Activated T-cell treated with anti-CD3 and anti-CD28 coated beads, Interleukin-2, amount 50 U/mL, for 72 hours (primary cell): ENCODE measurements at regions not wholly inside any gene's neighbourhood (a gene's known extent, or its start where the extent isn't known, plus 50 kb on each side); places are given as distances from the start of the nearest gene placed in this dataset.
"Not testable (repeated sequence)": the region's sequence is repeated elsewhere in the genome, so short reads cannot be mapped to it uniquely, and the experiment has no call there.

ENCODE experiments used
- ATAC-seq, 2 donors: fragments of 150-1000 bp; cut with Tn5 transposase; replicated peaks in 1 of 2; 2 replicates each; pipeline ENCODE4 v1.10.0; 2021; ENCODE audit warnings: moderate library complexity in 2 of 2, mild to moderate bottlenecking in 1 of 2
- DNase-seq, 2 donors: peaks; one replicate each; pipeline ENCODE4 v3.0.0; 2021 to 2022; ENCODE audit warnings: mixed read lengths in 1 of 2
- H3K27ac Mint-ChIP-seq: one replicate; pipeline ENCODE4 v1.8.0; 2022; ENCODE audit warnings: mild to moderate bottlenecking, moderate library complexity, mixed read lengths
- H3K27me3 Mint-ChIP-seq: one replicate; pipeline ENCODE4 v1.8.0; 2022; ENCODE audit warnings: low read depth, mixed read lengths
- H3K36me3 Mint-ChIP-seq, 2 donors: one replicate each; pipeline ENCODE4 v1.8.0; 2022; ENCODE audit warnings: mixed read lengths in 2 of 2, mild to moderate bottlenecking in 1 of 2; ENCODE audit not compliant: insufficient read depth in 2 of 2
- H3K4me1 Mint-ChIP-seq: one replicate; pipeline ENCODE4 v1.8.0; 2022; ENCODE audit warnings: low read depth, mixed read lengths
- H3K4me3 Mint-ChIP-seq, 2 donors: one replicate each; pipeline ENCODE4 v1.8.0; 2022; ENCODE audit warnings: mild to moderate bottlenecking in 2 of 2, mixed read lengths in 2 of 2, moderate library complexity in 2 of 2
- H3K9me3 Mint-ChIP-seq, 2 donors: one replicate each; pipeline ENCODE4 v1.8.0; 2022; ENCODE audit warnings: mixed read lengths in 2 of 2

- ATAC-seq (no peak), DNase-seq (no peak)
- H3K4me1 Mint-ChIP-seq = no peaks in the 10 kb centered on the region
- H3K9me3 Mint-ChIP-seq = peaks cover 2 to 8% of the 10 kb centered on the region in 2 donors
- H3K4me3 Mint-ChIP-seq = no peak overlapping the region
- H3K36me3 Mint-ChIP-seq = no peaks in the 10 kb centered on the region
- no peak overlapping the region for H3K27ac Mint-ChIP-seq
- H3K27me3 Mint-ChIP-seq = no peaks in the 10 kb centered on the region
Measured at GRCh38 chr21:21818898-21819297, 820.7 kb downstream of the NCAM2 start.

GRCh38 chr21:21828130-21828529, 829.9 kb downstream of the NCAM2 start:
- Mint-ChIP-seq H3K4me1 (no peaks in the 10 kb centered on the region), H3K27me3 (no peaks in the 10 kb centered on the region), H3K36me3 (no peaks in the 10 kb centered on the region), H3K9me3 (peaks cover 0 to 5% of the 10 kb centered on the region in 2 donors), H3K4me3 (no peak overlapping the region), H3K27ac (no peak overlapping the region)
- no peak for ATAC-seq
- DNase-seq = no peak

DNA sequence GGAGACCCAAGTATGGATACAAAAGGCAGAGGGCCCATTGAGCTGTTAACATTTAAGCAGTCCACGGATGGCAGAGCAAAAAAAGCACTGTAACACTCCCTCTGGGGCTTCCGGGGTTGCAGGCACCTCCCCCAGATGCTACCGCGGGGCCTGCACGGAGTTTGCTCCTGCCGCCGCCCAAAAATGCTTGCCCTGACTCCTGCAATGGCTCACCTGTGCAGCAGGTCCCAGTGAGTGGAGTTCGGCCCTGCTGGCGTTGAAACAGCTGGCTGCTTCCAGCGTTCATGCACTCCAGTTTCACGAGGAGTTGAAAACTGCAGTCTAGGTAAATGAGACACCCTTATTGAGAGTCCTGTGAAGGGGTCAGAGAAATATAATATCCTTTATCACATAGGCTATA, 832.8 kb downstream of the NCAM2 start:
- Mint-ChIP-seq H3K4me1 (no peaks in the 10 kb centered on the region), H3K4me3 (no peak overlapping the region), H3K36me3 (no peaks in the 10 kb centered on the region), H3K27me3 (no peaks in the 10 kb centered on the region), H3K9me3 (peaks cover 0 to 3% of the 10 kb centered on the region in 2 donors), H3K27ac (no peak overlapping the region)
- DNase-seq = no peak
- ATAC-seq = no peak

GRCh38 chr21:21845901-21846300, 847.7 kb downstream of the NCAM2 start:
- DNase-seq (no peak), ATAC-seq (no peak)
- Mint-ChIP-seq H3K36me3 (no peaks in the 10 kb centered on the region), H3K27ac (no peak overlapping the region), H3K4me1 (no peaks in the 10 kb centered on the region), H3K9me3 (peaks cover 2 to 4% of the 10 kb centered on the region in 2 donors), H3K4me3 (no peak overlapping the region), H3K27me3 (no peaks in the 10 kb centered on the region)

- H3K9me3 Mint-ChIP-seq = peaks cover 3% of the 10 kb centered on the region in 2 donors
- H3K36me3 Mint-ChIP-seq = no peaks in the 10 kb centered on the region
- ATAC-seq (no peak), DNase-seq (no peak)
- no peaks in the 10 kb centered on the region for H3K4me1 Mint-ChIP-seq
- H3K27ac Mint-ChIP-seq = no peak overlapping the region
- no peak overlapping the region for H3K4me3 Mint-ChIP-seq
- no peaks in the 10 kb centered on the region for H3K27me3 Mint-ChIP-seq
Measured at GRCh38 chr21:21851205-21851604, 853.0 kb downstream of the NCAM2 start.

DNA sequence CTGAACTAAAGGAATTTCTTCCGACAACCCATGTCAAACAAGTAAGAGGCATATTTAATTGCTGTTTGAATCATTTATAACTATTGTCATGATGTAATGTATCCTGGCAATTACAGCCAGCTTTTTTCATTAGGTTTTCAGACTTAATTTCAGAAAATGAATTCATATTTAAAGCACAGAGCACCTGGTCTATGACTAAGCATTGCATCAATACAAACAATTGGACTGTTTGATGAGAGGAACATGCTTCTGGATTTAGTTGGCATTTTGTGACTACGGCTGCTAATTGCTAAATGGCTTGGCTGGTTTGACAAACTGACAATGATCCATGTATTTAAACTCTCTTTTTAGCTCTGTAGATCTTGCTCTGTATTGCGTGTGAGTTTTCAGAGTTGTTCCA, 853.4 kb downstream of the NCAM2 start:
- DNase-seq (no peak), ATAC-seq (no peak)
- Mint-ChIP-seq H3K4me3 (no peak overlapping the region), H3K4me1 (no peaks in the 10 kb centered on the region), H3K27ac (no peak overlapping the region), H3K36me3 (no peaks in the 10 kb centered on the region), H3K9me3 (peaks cover 3% of the 10 kb centered on the region in 2 donors), H3K27me3 (no peaks in the 10 kb centered on the region)

DNA sequence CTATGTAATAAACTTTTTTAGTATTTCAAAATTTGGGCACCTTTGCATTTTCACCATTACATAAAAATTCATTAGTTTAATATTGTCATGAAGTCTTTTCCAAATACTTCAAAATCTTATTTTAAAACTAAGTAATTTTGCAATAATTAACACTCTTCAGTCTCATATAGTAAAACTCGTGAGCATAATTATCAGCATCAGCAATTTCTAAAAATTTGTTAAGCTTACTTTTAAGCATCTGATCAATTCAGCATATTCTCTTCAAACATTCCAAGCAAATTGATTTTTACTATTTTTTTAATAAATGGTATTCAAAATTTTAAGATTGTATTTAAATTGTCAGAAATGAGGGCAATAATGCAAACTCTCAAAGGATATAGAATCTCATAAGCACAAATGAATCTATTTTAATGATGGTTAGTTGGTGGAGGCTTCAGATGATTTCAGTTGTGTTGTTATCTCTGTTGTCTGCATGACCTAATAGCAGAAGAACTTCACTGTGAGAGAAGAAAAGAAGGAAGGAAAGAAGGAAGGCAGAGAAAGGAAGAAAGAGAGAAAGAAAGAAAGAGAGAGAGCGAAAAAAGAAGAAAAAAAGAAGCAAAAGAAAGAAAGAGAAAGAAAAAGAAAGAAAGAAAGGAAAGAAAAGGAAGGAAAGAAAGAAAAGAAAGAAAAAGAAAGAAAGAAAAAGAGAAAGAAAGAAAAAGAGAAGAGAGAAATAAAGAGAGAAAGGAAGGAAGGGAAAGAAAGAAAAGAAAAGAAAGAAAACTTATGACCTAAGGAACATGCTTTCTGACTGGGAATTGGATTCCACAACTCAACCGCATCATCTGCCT, 860.5 kb downstream of the NCAM2 start:
- H3K4me3 Mint-ChIP-seq = no peak overlapping the region
- DNase-seq (no peak), ATAC-seq (no peak)
- no peaks in the 10 kb centered on the region for H3K4me1 Mint-ChIP-seq
- H3K27ac Mint-ChIP-seq = no peak overlapping the region
- no peaks in the 10 kb centered on the region for H3K27me3 Mint-ChIP-seq
- H3K9me3 Mint-ChIP-seq = peaks cover 2 to 9% of the 10 kb centered on the region in 2 donors
- no peaks in the 10 kb centered on the region for H3K36me3 Mint-ChIP-seq

- no peak for DNase-seq
- Mint-ChIP-seq H3K36me3 (no peaks in the 10 kb centered on the region), H3K4me3 (no peak overlapping the region), H3K9me3 (peaks cover 2 to 7% of the 10 kb centered on the region in 2 donors), H3K4me1 (no peaks in the 10 kb centered on the region), H3K27ac (no peak overlapping the region), H3K27me3 (no peaks in the 10 kb centered on the region)
- no peak for ATAC-seq
Measured at GRCh38 chr21:21860888-21861287, 862.7 kb downstream of the NCAM2 start.

GRCh38 chr21:21864321-21864840, 866.2 kb downstream of the NCAM2 start:
- Mint-ChIP-seq H3K36me3 (no peaks in the 10 kb centered on the region), H3K4me1 (no peaks in the 10 kb centered on the region), H3K27me3 (no peaks in the 10 kb centered on the region), H3K4me3 (no peak overlapping the region), H3K27ac (no peak overlapping the region), H3K9me3 (peaks cover 3 to 8% of the 10 kb centered on the region in 2 donors)
- ATAC-seq (no peak), DNase-seq (no peak)

DNA sequence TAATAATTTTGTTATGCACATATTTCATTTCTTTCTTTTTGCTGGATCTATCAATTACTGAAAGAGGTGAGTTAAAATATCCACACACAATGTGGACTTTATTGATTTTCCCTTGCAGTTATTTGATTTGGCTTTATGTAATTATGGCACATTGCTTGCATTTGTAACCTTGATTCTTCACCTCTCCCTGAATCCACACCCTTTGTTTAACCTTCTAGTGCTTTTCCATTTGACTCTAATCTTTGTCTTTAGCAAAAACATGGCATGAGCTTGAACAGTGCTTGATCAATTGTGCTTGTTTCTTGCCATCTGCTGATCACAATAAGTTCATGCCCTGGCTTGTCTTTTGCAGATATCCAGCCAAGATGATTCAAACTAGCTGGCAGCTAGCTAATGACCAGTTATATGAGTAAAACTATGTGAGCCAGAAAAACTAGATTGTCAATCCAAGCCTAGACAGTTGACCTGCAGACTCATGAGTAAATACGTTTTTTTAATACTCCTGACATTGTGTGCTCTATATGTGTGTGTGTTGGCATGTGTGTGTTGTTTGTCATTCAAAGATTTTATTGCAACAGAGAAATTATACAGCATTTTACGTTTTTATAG, 899.2 kb downstream of the NCAM2 start:
- H3K4me3 Mint-ChIP-seq = no peak overlapping the region
- peaks cover 0 to 6% of the 10 kb centered on the region in 2 donors for H3K36me3 Mint-ChIP-seq
- ATAC-seq = no peak
- no peak for DNase-seq
- no peak overlapping the region for H3K27ac Mint-ChIP-seq
- no peaks in the 10 kb centered on the region for H3K27me3 Mint-ChIP-seq
- H3K9me3 Mint-ChIP-seq = peaks cover 7 to 13% of the 10 kb centered on the region in 2 donors
- H3K4me1 Mint-ChIP-seq = no peaks in the 10 kb centered on the region

- DNase-seq (no peak), ATAC-seq (no peak)
- Mint-ChIP-seq H3K27ac (peak overlapping the region; percentile 47), H3K4me1 (no peaks in the 10 kb centered on the region), H3K4me3 (no peak overlapping the region), H3K36me3 (peaks cover 0 to 4% of the 10 kb centered on the region in 2 donors), H3K27me3 (no peaks in the 10 kb centered on the region), H3K9me3 (peaks cover 7 to 11% of the 10 kb centered on the region in 2 donors)
Measured at GRCh38 chr21:21898801-21899200, 900.6 kb downstream of the NCAM2 start.

- not testable (repeated sequence) for H3K4me3 Mint-ChIP-seq, H3K36me3 Mint-ChIP-seq, ATAC-seq, DNase-seq, H3K4me1 Mint-ChIP-seq, H3K27ac Mint-ChIP-seq, H3K27me3 Mint-ChIP-seq, H3K9me3 Mint-ChIP-seq
Measured at GRCh38 chr21:21902416-21902815, 904.2 kb downstream of the NCAM2 start.

DNA sequence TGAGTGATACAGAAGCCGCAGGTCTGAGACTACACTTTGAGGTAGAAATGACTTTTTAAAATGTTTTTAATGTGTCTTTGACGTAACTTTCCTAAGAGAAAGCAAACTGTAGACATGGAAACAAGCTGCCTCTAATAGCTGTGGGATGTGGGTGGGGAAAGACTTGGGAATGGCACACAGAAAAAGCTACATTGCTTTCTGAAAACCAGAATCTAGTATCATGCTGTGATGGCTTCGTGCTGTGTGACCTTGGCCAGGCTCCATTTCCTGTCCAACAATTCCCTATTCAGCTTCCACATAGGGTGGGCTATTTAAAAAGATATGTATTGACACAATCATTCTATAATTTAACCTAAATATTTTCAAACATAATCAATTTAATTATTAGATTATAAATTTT, 909.1 kb downstream of the NCAM2 start:
- DNase-seq (no peak), ATAC-seq (no peak)
- Mint-ChIP-seq H3K27ac (no peak overlapping the region), H3K9me3 (peaks cover 0 to 4% of the 10 kb centered on the region in 2 donors), H3K36me3 (no peaks in the 10 kb centered on the region), H3K4me3 (no peak overlapping the region), H3K4me1 (no peaks in the 10 kb centered on the region), H3K27me3 (no peaks in the 10 kb centered on the region)
